Chondrocyte (in vitro differentiated cells): ENCODE measurements at regions not wholly inside any gene's neighbourhood (a gene's known extent, or its start where the extent isn't known, plus 50 kb on each side); places are given as distances from the start of the nearest gene placed in this dataset.
A peak's percentile ranks its signal among the peaks of the same experiment; 100 is the strongest.

Experiments
- DNase-seq: peaks from one replicate; pipeline ENCODE4 v3.0.0; 2021; ENCODE audit warnings: mixed read lengths, low spot score
- H3K27ac Mint-ChIP-seq: one replicate; pipeline ENCODE4 v1.8.0; 2021; ENCODE audit warnings: mild to moderate bottlenecking, moderate library complexity, mixed read lengths; ENCODE audit not compliant: unreplicated experiment
- H3K27me3 Mint-ChIP-seq: 2 replicates; pipeline ENCODE4 v1.8.0; 2021; ENCODE audit warnings: low read depth, mixed read lengths
- H3K36me3 Mint-ChIP-seq: 2 replicates; pipeline ENCODE4 v1.8.0; 2021; ENCODE audit warnings: low read depth, mixed read lengths
- H3K4me1 Mint-ChIP-seq: 2 replicates; pipeline ENCODE4 v1.8.0; 2021; ENCODE audit warnings: low read depth, mild to moderate bottlenecking, mixed read lengths
- H3K4me3 Mint-ChIP-seq: one replicate; pipeline ENCODE4 v1.8.0; 2021; ENCODE audit warnings: mild to moderate bottlenecking, moderate library complexity, mixed read lengths; ENCODE audit not compliant: unreplicated experiment
- H3K9me3 Mint-ChIP-seq: 2 replicates; pipeline ENCODE4 v1.8.0; 2021; ENCODE audit warnings: low read depth, mixed read lengths
- TF ChIP-seq, protein P1 (sequence below): fragments of 200-600 bp; sonication (generic); IDR thresholded peaks from 2 replicates; pipeline ENCODE4 v1.5.0; 2021; ENCODE audit warnings: antibody characterized with exemption, mild to moderate bottlenecking, moderate library complexity

DNA sequence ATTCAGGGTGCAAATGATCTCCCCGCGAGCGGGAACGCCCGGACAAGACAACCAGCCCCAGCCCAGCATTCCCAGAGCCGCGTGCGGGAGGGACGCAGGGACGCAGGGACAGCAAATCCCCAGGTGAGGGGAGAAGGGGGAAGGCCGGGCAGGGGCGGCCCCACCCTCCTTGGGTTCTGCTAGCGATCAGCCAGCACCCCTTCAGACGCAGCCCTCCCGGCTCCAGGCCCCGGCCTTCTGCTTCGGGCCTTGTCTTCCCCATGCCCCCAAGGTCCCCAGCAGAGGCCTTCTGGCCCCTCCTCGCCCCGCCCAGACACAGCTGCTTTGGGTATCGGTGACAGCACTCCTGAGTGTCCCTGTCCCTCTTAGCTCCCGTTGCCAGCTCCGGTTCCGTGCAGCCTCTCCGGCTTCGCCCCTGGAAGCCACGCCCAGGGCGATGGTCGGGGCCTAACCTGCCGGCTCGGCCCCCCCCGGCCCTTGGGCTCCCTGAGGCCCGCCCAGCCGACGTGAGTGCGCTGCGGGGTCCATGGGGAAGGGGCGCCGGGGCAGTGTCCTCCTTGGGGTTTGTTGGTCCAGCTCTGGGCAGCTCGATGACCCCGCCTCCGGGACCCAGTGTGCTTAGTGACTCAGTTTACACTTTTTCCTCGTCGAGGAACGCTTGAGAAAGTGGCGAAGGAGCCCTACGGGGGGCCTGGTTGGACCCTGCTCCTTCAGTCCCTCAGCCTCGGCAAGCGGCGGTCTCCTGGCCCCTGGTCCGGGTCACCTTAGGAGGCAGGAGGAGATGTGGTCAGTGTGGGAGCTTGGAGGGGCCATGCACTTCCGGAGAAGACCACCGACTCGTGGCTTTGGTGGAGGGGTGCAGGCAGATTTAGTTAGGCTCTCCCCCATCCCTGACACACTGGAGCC is 50.5 kb upstream of the AMZ2 start:
- no peaks in the 10 kb centered on the region for H3K9me3 Mint-ChIP-seq
- TF ChIP-seq, protein P1, sequence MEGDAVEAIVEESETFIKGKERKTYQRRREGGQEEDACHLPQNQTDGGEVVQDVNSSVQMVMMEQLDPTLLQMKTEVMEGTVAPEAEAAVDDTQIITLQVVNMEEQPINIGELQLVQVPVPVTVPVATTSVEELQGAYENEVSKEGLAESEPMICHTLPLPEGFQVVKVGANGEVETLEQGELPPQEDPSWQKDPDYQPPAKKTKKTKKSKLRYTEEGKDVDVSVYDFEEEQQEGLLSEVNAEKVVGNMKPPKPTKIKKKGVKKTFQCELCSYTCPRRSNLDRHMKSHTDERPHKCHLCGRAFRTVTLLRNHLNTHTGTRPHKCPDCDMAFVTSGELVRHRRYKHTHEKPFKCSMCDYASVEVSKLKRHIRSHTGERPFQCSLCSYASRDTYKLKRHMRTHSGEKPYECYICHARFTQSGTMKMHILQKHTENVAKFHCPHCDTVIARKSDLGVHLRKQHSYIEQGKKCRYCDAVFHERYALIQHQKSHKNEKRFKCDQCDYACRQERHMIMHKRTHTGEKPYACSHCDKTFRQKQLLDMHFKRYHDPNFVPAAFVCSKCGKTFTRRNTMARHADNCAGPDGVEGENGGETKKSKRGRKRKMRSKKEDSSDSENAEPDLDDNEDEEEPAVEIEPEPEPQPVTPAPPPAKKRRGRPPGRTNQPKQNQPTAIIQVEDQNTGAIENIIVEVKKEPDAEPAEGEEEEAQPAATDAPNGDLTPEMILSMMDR: no peak
- H3K27ac Mint-ChIP-seq: no peak overlapping the region
- peaks cover 22% of the 10 kb centered on the region for H3K4me1 Mint-ChIP-seq
- DNase-seq: no peak
- H3K36me3 Mint-ChIP-seq: no peaks in the 10 kb centered on the region
- H3K27me3 Mint-ChIP-seq: peaks cover 48% of the 10 kb centered on the region
- peak overlapping the region; percentile 60 for H3K4me3 Mint-ChIP-seq

DNA sequence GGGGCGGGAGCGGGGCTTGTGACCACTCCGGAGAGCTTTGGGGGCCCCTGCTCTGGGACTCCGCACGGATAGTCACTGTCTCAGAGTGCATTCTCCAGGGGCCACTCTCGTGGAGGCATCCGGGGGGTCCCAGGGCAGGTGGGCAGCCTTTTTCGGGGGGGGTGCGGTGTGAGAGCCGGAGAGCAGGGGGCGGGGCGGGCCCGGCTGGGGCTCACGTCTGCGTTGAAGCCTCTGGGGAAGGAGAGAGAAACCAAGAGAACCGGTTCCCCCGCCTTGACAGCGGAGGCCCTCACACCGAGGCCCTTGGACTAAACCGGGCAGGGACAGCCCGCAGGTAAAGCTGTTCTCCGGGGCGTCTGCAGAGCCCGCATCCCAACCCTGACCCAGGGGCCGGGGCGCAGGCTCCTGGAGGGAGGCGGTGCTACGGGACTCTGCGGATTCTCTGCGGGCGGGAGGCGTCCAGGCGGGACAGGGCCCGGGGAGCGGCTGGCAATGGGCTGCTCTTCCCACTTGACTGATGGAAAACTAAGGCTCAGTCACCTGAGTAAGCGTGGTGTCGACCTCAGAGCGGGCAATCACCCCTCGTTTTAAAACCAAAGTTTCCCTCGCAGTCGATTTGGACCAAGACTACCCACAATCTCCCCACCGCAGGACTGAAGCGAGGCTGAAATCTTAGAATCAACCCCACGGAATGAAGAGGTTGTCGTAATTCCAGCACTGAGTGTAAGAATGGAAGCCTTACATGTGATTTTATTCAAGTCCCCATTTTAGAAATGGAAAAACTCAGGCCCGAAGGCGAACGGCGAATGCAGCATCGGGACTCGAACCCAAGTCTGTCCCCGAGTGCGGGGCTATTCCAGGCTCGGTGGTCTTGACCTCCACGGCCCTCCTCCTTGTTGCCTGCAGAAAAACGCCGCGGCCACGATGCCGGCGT is 49.6 kb upstream of the AMZ2 start:
- no peak overlapping the region for H3K27ac Mint-ChIP-seq
- no peaks in the 10 kb centered on the region for H3K9me3 Mint-ChIP-seq
- H3K4me1 Mint-ChIP-seq: peaks cover 22% of the 10 kb centered on the region
- H3K4me3 Mint-ChIP-seq: no peak overlapping the region
- TF ChIP-seq, protein P1: no peak
- H3K27me3 Mint-ChIP-seq: peaks cover 43% of the 10 kb centered on the region
- DNase-seq: no peak
- no peaks in the 10 kb centered on the region for H3K36me3 Mint-ChIP-seq
